ENCODE measurements at regions not wholly inside any gene's neighbourhood (a gene's known extent, or its start where the extent isn't known, plus 50 kb on each side); places are given as distances from the start of the nearest gene placed in this dataset.

GRCh38 chr1:10936998-10937901, 75.2 kb upstream of the TARDBP start:
- no peak overlapping the region for H3K27ac ChIP-seq
- no peak for TF ChIP-seq CTCF (IDR thresholded peaks at IDR 0.05; ENCODE audit: low read depth, low read length)
- H3K36me3 ChIP-seq: no peaks in the 10 kb centered on the region
- no peaks in the 10 kb centered on the region for H3K9me3 ChIP-seq (ENCODE audit: severe bottlenecking)
- H3K27me3 ChIP-seq (ENCODE audit: insufficient read depth, low read depth, severe bottlenecking): no peaks in the 10 kb centered on the region
- H3K4me3 ChIP-seq (ENCODE audit: low read depth, low read length): no peak overlapping the region
- no peak for DNase-seq

- H3K4me3 ChIP-seq (ENCODE audit: low read depth, low read length): no peak overlapping the region
- DNase-seq: no peak
- no peak for TF ChIP-seq CTCF (IDR thresholded peaks at IDR 0.05; ENCODE audit: low read depth, low read length)
- H3K27me3 ChIP-seq (ENCODE audit: insufficient read depth, low read depth, severe bottlenecking): no peaks in the 10 kb centered on the region
- H3K36me3 ChIP-seq: no peaks in the 10 kb centered on the region
- no peaks in the 10 kb centered on the region for H3K9me3 ChIP-seq (ENCODE audit: severe bottlenecking)
- no peak overlapping the region for H3K27ac ChIP-seq
Measured at GRCh38 chr1:10938741-10939417, 73.6 kb upstream of the TARDBP start.

DNA sequence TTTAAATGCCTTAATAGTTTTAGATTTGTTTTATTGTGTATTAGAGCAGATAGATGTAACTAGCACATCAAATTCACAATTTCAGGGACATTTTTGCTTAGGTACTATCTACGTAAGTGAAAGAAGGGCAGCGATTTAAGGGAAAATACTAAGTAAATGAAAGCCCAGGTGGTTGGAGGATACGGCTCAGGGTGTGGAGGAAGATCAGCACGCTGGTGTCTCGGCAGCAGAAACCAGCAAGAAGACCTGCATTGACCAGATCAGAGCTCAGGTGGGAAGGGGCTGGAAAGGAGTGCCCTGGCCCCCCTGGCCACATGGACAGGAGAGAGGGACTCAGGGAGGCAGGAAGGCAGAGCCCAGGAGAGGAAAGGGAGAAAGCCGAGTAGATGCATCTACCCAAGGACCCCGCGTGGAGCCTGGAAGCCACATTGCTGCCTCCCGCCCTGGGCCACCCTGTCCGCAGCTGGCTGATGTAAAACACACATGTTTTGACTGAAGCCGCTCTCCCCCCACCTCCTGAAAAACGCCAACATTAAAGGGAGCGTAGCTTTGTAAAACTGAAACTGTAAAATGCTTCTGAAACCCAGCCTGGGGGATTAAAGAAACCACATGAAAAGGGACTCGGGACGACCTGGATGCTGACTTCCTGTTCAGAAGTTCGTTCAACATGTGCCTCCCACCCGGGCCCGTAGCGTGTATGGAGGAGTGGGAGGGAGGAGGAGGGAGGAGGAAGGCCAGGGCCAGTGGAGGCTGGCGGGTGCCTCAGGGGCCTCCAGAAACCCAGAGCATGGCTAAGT, 72.6 kb upstream of the TARDBP start:
- Histone ChIP-seq H3K27me3 (ENCODE audit: insufficient read depth, low read depth, severe bottlenecking) (no peaks in the 10 kb centered on the region), H3K4me3 (ENCODE audit: low read depth, low read length) (no peak overlapping the region), H3K36me3 (no peaks in the 10 kb centered on the region), H3K27ac (no peak overlapping the region), H3K9me3 (ENCODE audit: severe bottlenecking) (no peaks in the 10 kb centered on the region)
- no peak for DNase-seq
- TF ChIP-seq CTCF (IDR thresholded peaks at IDR 0.05; ENCODE audit: low read depth, low read length): no peak

- no peak for TF ChIP-seq CTCF (IDR thresholded peaks at IDR 0.05; ENCODE audit: low read depth, low read length)
- Histone ChIP-seq H3K27ac (no peak overlapping the region), H3K9me3 (ENCODE audit: severe bottlenecking) (no peaks in the 10 kb centered on the region), H3K4me3 (ENCODE audit: low read depth, low read length) (no peak overlapping the region), H3K36me3 (no peaks in the 10 kb centered on the region), H3K27me3 (ENCODE audit: insufficient read depth, low read depth, severe bottlenecking) (no peaks in the 10 kb centered on the region)
- DNase-seq: no peak
Measured at GRCh38 chr1:10940451-10940804, 72.0 kb upstream of the TARDBP start.

DNA sequence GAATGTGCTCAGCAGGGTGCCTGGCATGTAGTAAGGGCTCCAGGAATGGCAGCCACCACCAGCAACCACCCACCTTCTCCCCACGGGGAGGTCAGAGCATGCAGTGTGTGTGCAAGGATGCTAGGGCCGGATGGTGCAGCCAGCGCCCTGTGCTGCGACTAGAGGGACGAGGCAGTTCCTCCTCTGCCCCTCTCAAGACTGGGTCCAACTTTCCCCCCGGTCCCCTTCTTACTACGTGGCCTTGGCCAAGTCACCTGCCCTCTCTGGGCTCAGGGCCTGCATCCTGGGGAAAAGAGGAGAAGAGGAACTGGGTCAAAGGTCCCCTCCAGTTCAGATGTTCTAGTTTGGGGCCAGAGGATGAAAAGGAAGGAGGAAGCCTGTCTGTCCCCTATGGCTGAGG, 71.6 kb upstream of the TARDBP start:
- H3K4me3 ChIP-seq (ENCODE audit: low read depth, low read length): no peak overlapping the region
- TF ChIP-seq CTCF (IDR thresholded peaks at IDR 0.05; ENCODE audit: low read depth, low read length): no peak
- no peaks in the 10 kb centered on the region for H3K27me3 ChIP-seq (ENCODE audit: insufficient read depth, low read depth, severe bottlenecking)

More for the DNA sequence above, 71.6 kb upstream of the TARDBP start:
- Histone ChIP-seq H3K9me3 (ENCODE audit: severe bottlenecking) (no peaks in the 10 kb centered on the region), H3K27ac (no peak overlapping the region), H3K36me3 (no peaks in the 10 kb centered on the region)
- no peak for DNase-seq

Data from WERI-Rb-1 (cell line).